GM12865 (cell line): ENCODE measurements at regions not wholly inside any gene's neighbourhood (a gene's known extent, or its start where the extent isn't known, plus 50 kb on each side); places are given as distances from the start of the nearest gene placed in this dataset.

ENCODE experiments used
- DNase-seq: peaks from one replicate; pipeline ENCODE4 v3.0.0; 2010; ENCODE audit warnings: low read depth
- H3K4me3 ChIP-seq: 2 replicates; pipeline ENCODE4 v1.5.1; 2011; ENCODE audit warnings: mild to moderate bottlenecking, low read depth, low read length, control low read depth
- CTCF ChIP-seq: IDR thresholded peaks from 2 replicates; pipeline ENCODE4 v1.5.1; 2011; ENCODE audit warnings: low read length, control low read depth, low read depth, inconsistent platforms; ENCODE audit not compliant: insufficient read depth; ENCODE audit errors: missing control alignments

- DNase-seq = peak; percentile 17
- H3K4me3 ChIP-seq = no peak overlapping the region
- peak; percentile 5 for TF ChIP-seq CTCF
These were observed 353.5 kb upstream of the IRAK1BP1 start for GRCh38 chr6:78513856-78514255.

- TF ChIP-seq CTCF = no peak
- DNase-seq = no peak
- H3K4me3 ChIP-seq = no peak overlapping the region
These were observed 352.1 kb upstream of the IRAK1BP1 start for GRCh38 chr6:78515271-78515670.

GRCh38 chr6:78517399-78517798 is 350.0 kb upstream of the IRAK1BP1 start:
- TF ChIP-seq CTCF = no peak
- no peak overlapping the region for H3K4me3 ChIP-seq
- no peak for DNase-seq

- no peak overlapping the region for H3K4me3 ChIP-seq
- DNase-seq = no peak
- TF ChIP-seq CTCF = no peak
These were observed 343.7 kb upstream of the IRAK1BP1 start for GRCh38 chr6:78523622-78524021.

GRCh38 chr6:78525976-78526375 is 341.4 kb upstream of the IRAK1BP1 start:
- no peak overlapping the region for H3K4me3 ChIP-seq
- no peak for DNase-seq
- TF ChIP-seq CTCF = no peak

- no peak for TF ChIP-seq CTCF
- H3K4me3 ChIP-seq = no peak overlapping the region
- DNase-seq = no peak
These were observed 340.9 kb upstream of the IRAK1BP1 start for GRCh38 chr6:78526432-78526831.

- no peak for DNase-seq
- no peak overlapping the region for H3K4me3 ChIP-seq
- TF ChIP-seq CTCF = no peak
These were observed 338.4 kb upstream of the IRAK1BP1 start for GRCh38 chr6:78528926-78529325.
